ENCODE measurements at regions not wholly inside any gene's neighbourhood (a gene's known extent, or its start where the extent isn't known, plus 50 kb on each side); places are given as distances from the start of the nearest gene placed in this dataset.

GRCh38 chr1:163655565-163655964 lies 333.8 kb downstream of the NUF2 start:
- no peaks in the 10 kb centered on the region for H3K9me3 ChIP-seq (replicated peaks in 1 of 3)
- TF ChIP-seq POLR2A (IDR thresholded peaks at IDR 0.05) (no peak), CTCF (IDR thresholded peaks at IDR 0.05) (no peak)
- H3K4me1 ChIP-seq (replicated peaks in 1 of 2) = no peaks in the 10 kb centered on the region
- H3K27ac ChIP-seq = no peak overlapping the region
- intact Hi-C loops (cut with DNase I) = no loop called here
- no peak overlapping the region for H3K4me3 ChIP-seq
- no peaks in the 10 kb centered on the region for H3K27me3 ChIP-seq
- DNase-seq = no peak
- no peaks in the 10 kb centered on the region for H3K36me3 ChIP-seq (replicated peaks in 1 of 2)

- 37 to 43% (median 37%) methylated on average over 4 of the region's 4 CpGs for WGBS, 4 donors
- no peak for TF ChIP-seq POLR2A (IDR thresholded peaks at IDR 0.05)
- no peak for TF ChIP-seq CTCF (IDR thresholded peaks at IDR 0.05)
- intact Hi-C loops (cut with DNase I) = no loop called here
These were observed 334.5 kb downstream of the NUF2 start for GRCh38 chr1:163656095-163656759.

GRCh38 chr1:163657719-163658118 lies 336.0 kb downstream of the NUF2 start:
- Histone ChIP-seq H3K4me3 (no peak overlapping the region), H3K27ac (no peak overlapping the region), H3K4me1 (replicated peaks in 1 of 2) (no peaks in the 10 kb centered on the region), H3K27me3 (no peaks in the 10 kb centered on the region), H3K36me3 (replicated peaks in 1 of 2) (no peaks in the 10 kb centered on the region), H3K9me3 (replicated peaks in 1 of 3) (no peaks in the 10 kb centered on the region)
- TF ChIP-seq CTCF (IDR thresholded peaks at IDR 0.05) (no peak), POLR2A (IDR thresholded peaks at IDR 0.05) (no peak)
- WGBS, 4 donors = 40 to 79% (median 54%) methylated on average over 3 of the region's 3 CpGs
- intact Hi-C loops (cut with DNase I) = no loop called here
- DNase-seq = no peak

More at GRCh38 chr1:163656095-163656759, 334.5 kb downstream of the NUF2 start:
- H3K36me3 ChIP-seq (replicated peaks in 1 of 2) = no peaks in the 10 kb centered on the region
- no peaks in the 10 kb centered on the region for H3K27me3 ChIP-seq
- no peaks in the 10 kb centered on the region for H3K9me3 ChIP-seq (replicated peaks in 1 of 3)
- H3K4me3 ChIP-seq = no peak overlapping the region
- H3K27ac ChIP-seq = no peak overlapping the region
- H3K4me1 ChIP-seq (replicated peaks in 1 of 2) = no peaks in the 10 kb centered on the region
- no peak for DNase-seq

- Histone ChIP-seq H3K27ac (no peak overlapping the region), H3K4me1 (replicated peaks in 1 of 2) (no peaks in the 10 kb centered on the region), H3K9me3 (replicated peaks in 1 of 3) (no peaks in the 10 kb centered on the region), H3K36me3 (replicated peaks in 1 of 2) (no peaks in the 10 kb centered on the region), H3K27me3 (no peaks in the 10 kb centered on the region), H3K4me3 (no peak overlapping the region)
- WGBS, 4 donors = 65 to 74% (median 70%) methylated on average over 8 of the region's 8 CpGs
- intact Hi-C loops (cut with DNase I) = no loop called here
- no peak for DNase-seq
- no peak for TF ChIP-seq CTCF (IDR thresholded peaks at IDR 0.05)
- no peak for TF ChIP-seq POLR2A (IDR thresholded peaks at IDR 0.05)
These were observed 339.6 kb downstream of the NUF2 start for GRCh38 chr1:163661391-163661790.
